Smooth muscle cell (in vitro differentiated cells): ENCODE measurements at regions not wholly inside any gene's neighbourhood (a gene's known extent, or its start where the extent isn't known, plus 50 kb on each side); places are given as distances from the start of the nearest gene placed in this dataset. TPM values are rescaled to one million over a fixed set of nuclear protein-coding genes. Genes with fewer than 3 reads are reported as not detected.

ENCODE experiments used
- microRNA-seq: library from miRNA; unstranded; fragments of <30 nt; microRNA quantifications from one replicate; pipeline ENCODE4, GENCODE V29; 2016; ENCODE audit warnings: borderline number of aligned reads
- small RNA-seq: library from RNA; depleted of rRNA; stranded (forward); fragments of <200 nt; gene quantifications from one replicate; pipeline ENCODE3, GENCODE V24; 2014

Small RNA genes in the stretch of these regions (microRNA-seq; reads per million reads assigned to microRNA genes)
- gene MIR4289 = not detected

Small RNA genes in the stretch of these regions (small RNA-seq; reads per million reads assigned to genes)
- gene MIR4289 = not detected
